K562 (cell line): ENCODE measurements at regions not wholly inside any gene's neighbourhood (a gene's known extent, or its start where the extent isn't known, plus 50 kb on each side); places are given as distances from the start of the nearest gene placed in this dataset.
A peak's percentile ranks its signal among the peaks of the same experiment; 100 is the strongest.

Source experiments
- ATAC-seq: fragments of 200-7000 bp; cut with Tn5 transposase; 3 replicates; pipeline ENCODE4 v1.9.1; 2020; ENCODE audit warnings: moderate library complexity
- BruUV-seq: library from RNA; stranded (reverse); fragments of 400-500 nt; replicated peaks from 2 replicates; lab custom pipeline; 2021; lab: Mats Ljungman, UMichigan
- CTCF ChIA-PET: fragments of 300-600 bp; formaldehyde crosslinking; extraction: SDS; loops from one replicate; lab custom pipeline; 2021; ENCODE audit warnings: low intra/inter-chr PET ratio; lab: Yijun Ruan, JAX
- POLR2A ChIA-PET: fragments of 300-600, 350-650 bp; sonication (Branson Sonifier 250); formaldehyde crosslinking; extraction: SDS; loops from one replicate; lab custom pipeline; 2021; ENCODE audit warnings: antibody characterized with exemption, inconsistent platforms; lab: Yijun Ruan, JAX
- DNase-seq, 4 experiments: peaks; one replicate each; pipeline versions ENCODE4 v3.0.0 to v3.0.0-alpha.2; 2011 to 2018; ENCODE audit warnings: low spot score in 3 of 4, mixed read lengths in 3 of 4; ENCODE audit errors: extremely low read depth in 1 of 4
- FAIRE-seq: peaks from 2 replicates; lab custom pipeline; 2011; peaks lifted over from hg19 to GRCh38; lab: Jason Lieb, UNC
- H2AFZ ChIP-seq: 2 replicates; pipeline ENCODE4 v1.6.0; 2011; ENCODE audit warnings: low read depth, low read length, control low read depth, inconsistent platforms
- H3K27ac ChIP-seq: fragments of 200-600 bp; 3 replicates; pipeline ENCODE4 v1.8.0; 2011; ENCODE audit warnings: low read depth, mild to moderate bottlenecking, control low read depth, inconsistent platforms, low read length, moderate library complexity, mixed read lengths; ENCODE audit errors: extremely low read depth
- H3K27me3 ChIP-seq, 2 experiments: fragments of 300-600 bp in 1 of 2; 2 replicates in 1 of 2; 3 replicates in 1 of 2; pipeline versions ENCODE4 v1.6.0 to v1.8.0; 2011; ENCODE audit warnings: inconsistent platforms in 2 of 2, low read length in 2 of 2, mild to moderate bottlenecking in 1 of 2, mixed read lengths in 1 of 2, moderate library complexity in 1 of 2; ENCODE audit not compliant: control insufficient read depth in 2 of 2, insufficient read depth in 2 of 2
- H3K36me3 ChIP-seq: fragments of 300-600 bp; 3 replicates; pipeline ENCODE4 v1.8.0; 2011; ENCODE audit warnings: mild to moderate bottlenecking, low read length, inconsistent platforms; ENCODE audit not compliant: control insufficient read depth, insufficient read depth
- H3K4me1 ChIP-seq, 2 experiments: fragments of 200-600 bp in 1 of 2; replicated peaks in 1 of 2; 2 replicates in 1 of 2; 3 replicates in 1 of 2; pipeline versions ENCODE4 v1.5.1 to v1.8.0; 2011; ENCODE audit warnings: inconsistent platforms in 2 of 2, low read length in 2 of 2, mild to moderate bottlenecking in 1 of 2, mixed read lengths in 1 of 2, moderate library complexity in 1 of 2; ENCODE audit not compliant: control insufficient read depth in 2 of 2, insufficient read depth in 2 of 2
- H3K4me2 ChIP-seq: 2 replicates; pipeline ENCODE4 v1.6.1; 2011; ENCODE audit warnings: low read length, control low read depth, inconsistent platforms, mixed read lengths; ENCODE audit not compliant: insufficient read depth
- H3K4me3 ChIP-seq: fragments of 200-600 bp; sonication (generic), shearing (Covaris generic); 2 replicates; pipeline ENCODE4 v1.5.1; 2016; ENCODE audit warnings: control low read depth, inconsistent platforms
- H3K79me2 ChIP-seq: fragments of 200-600 bp; 3 replicates; pipeline ENCODE4 v1.8.0; 2011; ENCODE audit warnings: low read length, inconsistent platforms; ENCODE audit not compliant: control insufficient read depth, insufficient read depth
- H3K9ac ChIP-seq, 2 experiments: 2 replicates each; pipeline versions ENCODE4 v1.6.0 to v1.6.1; 2011; ENCODE audit warnings: low read depth in 2 of 2, low read length in 2 of 2, control low read depth in 1 of 2, inconsistent platforms in 1 of 2, mild to moderate bottlenecking in 1 of 2, mixed read lengths in 1 of 2; ENCODE audit not compliant: insufficient read depth in 1 of 2
- H3K9me1 ChIP-seq: one replicate; pipeline ENCODE4 v1.6.0; 2011; ENCODE audit warnings: inconsistent platforms, mild to moderate bottlenecking, low read length, moderate library complexity; ENCODE audit not compliant: control insufficient read depth, insufficient read depth
- H3K9me3 ChIP-seq: replicated peaks from 2 replicates; pipeline ENCODE4 v1.5.1; 2011; ENCODE audit warnings: low read depth, low read length, inconsistent platforms; ENCODE audit not compliant: control insufficient read depth, insufficient read depth
- H4K20me1 ChIP-seq: replicated peaks from 2 replicates; pipeline ENCODE4 v1.6.1; 2011; ENCODE audit warnings: low read length, inconsistent platforms, mixed read lengths; ENCODE audit not compliant: control insufficient read depth, insufficient read depth
- ARID1B ChIP-seq: fragments of 450-650 bp; IDR thresholded peaks from 2 replicates; pipeline ENCODE4 v1.6.1; 2016; ENCODE audit warnings: antibody characterized with exemption, mild to moderate bottlenecking, inconsistent platforms
- ARNT ChIP-seq, 2 experiments: fragments of 450-650 bp; IDR thresholded peaks; 2 replicates each; pipeline ENCODE4 v1.6.1; 2016; ENCODE audit warnings: mild to moderate bottlenecking in 1 of 2
- CBFA2T3 ChIP-seq: fragments of 450-650 bp; IDR thresholded peaks from 2 replicates; pipeline ENCODE4 v1.6.1; 2017
- CBX1 ChIP-seq: sonication (generic); IDR thresholded peaks from 2 replicates; pipeline ENCODE4 v1.6.1; 2016; ENCODE audit warnings: antibody characterized with exemption, low read depth, mild to moderate bottlenecking
- CHCHD3 ChIP-seq: fragments of 250-450 bp; sonication (Bioruptor Pico); IDR thresholded peaks from 2 replicates; pipeline ENCODE4 v2.1.2; 2022; ENCODE audit warnings: mild to moderate bottlenecking
- CSDE1 ChIP-seq, 2 experiments: fragments of 450-650 bp; IDR thresholded peaks; 2 replicates each; pipeline ENCODE4 v1.6.1; 2016; ENCODE audit warnings: mild to moderate bottlenecking in 1 of 2
- EP300 ChIP-seq: IDR thresholded peaks from 2 replicates; pipeline ENCODE4 v1.6.1; 2012; ENCODE audit warnings: low read length, improper control_type of control experiment
- HDAC6 ChIP-seq: IDR thresholded peaks from 2 replicates; pipeline ENCODE4 v1.6.1; 2012; ENCODE audit warnings: low read depth, mild to moderate bottlenecking, control low read depth, inconsistent platforms, low read length, moderate library complexity
- HMG20A ChIP-seq: fragments of 450-650 bp; formaldehyde crosslinking; conservative IDR thresholded peaks from 2 replicates; pipeline ENCODE4 v1.4.0; 2020; ENCODE audit warnings: mild to moderate bottlenecking, mixed read lengths
- KDM1A ChIP-seq, 2 experiments: fragments of 450-650 bp; IDR thresholded peaks; 2 replicates each; pipeline ENCODE4 v1.6.1; 2016; ENCODE audit warnings: mild to moderate bottlenecking in 2 of 2
- NCOR1 ChIP-seq: fragments of 450-650 bp; IDR thresholded peaks from 2 replicates; pipeline ENCODE4 v1.6.1; 2016; ENCODE audit warnings: mild to moderate bottlenecking, moderate library complexity
- PML ChIP-seq: IDR thresholded peaks from 2 replicates; pipeline ENCODE4 v1.6.1; 2012; ENCODE audit warnings: low read length, inconsistent platforms
- PTRF ChIP-seq: fragments of 450-650 bp; IDR thresholded peaks from 2 replicates; pipeline ENCODE4 v1.6.1; 2016; ENCODE audit warnings: mild to moderate bottlenecking, missing genetic modification characterization, missing compliant biosample characterization
- RBM14 ChIP-seq: fragments of 200-400 bp; formaldehyde crosslinking; IDR thresholded peaks from 2 replicates; pipeline ENCODE4 v1.6.1; 2018; ENCODE audit warnings: low read depth, mild to moderate bottlenecking, low read length, moderate library complexity, borderline replicate concordance; ENCODE audit not compliant: insufficient read depth
- SAFB2 ChIP-seq: fragments of 200-400 bp; formaldehyde crosslinking; IDR thresholded peaks from 2 replicates; pipeline ENCODE4 v1.6.1; 2018; ENCODE audit warnings: borderline replicate concordance, low read length, low read depth, moderate library complexity; ENCODE audit not compliant: severe bottlenecking
- TAL1 ChIP-seq: fragments of 450-650 bp; IDR thresholded peaks from 2 replicates; pipeline ENCODE4 v1.6.1; 2016; ENCODE audit warnings: mild to moderate bottlenecking
- TEAD2 ChIP-seq: fragments of 450-650 bp; IDR thresholded peaks from 2 replicates; pipeline ENCODE4 v1.6.1; 2016; ENCODE audit warnings: missing genetic modification characterization, control low read depth, missing compliant biosample characterization
- TFAM ChIP-seq: fragments of 250-450 bp; sonication (Bioruptor Pico); conservative IDR thresholded peaks from 2 replicates; pipeline ENCODE4 v1.5.0; 2021; ENCODE audit warnings: mild to moderate bottlenecking, moderate library complexity
- ZNF134 ChIP-seq: fragments of 250-450 bp; sonication (Bioruptor Pico); conservative IDR thresholded peaks from 2 replicates; pipeline ENCODE4 v1.4.0; 2020
- ZNF436 ChIP-seq: fragments of 250-450, 450-650 bp; sonication (Bioruptor Pico); formaldehyde crosslinking; IDR thresholded peaks from 2 replicates; pipeline ENCODE4 v1.7.0; 2020; ENCODE audit warnings: mild to moderate bottlenecking
- in situ Hi-C: fragments of 300-500 bp; cut with MboI; formaldehyde crosslinking; loops from 4 replicates; pipeline ENCODE4 v1.15.0; 2018; ENCODE audit warnings: inconsistent platforms, mixed read lengths
- intact Hi-C: fragments of 100-400 bp; cut with micrococcal nuclease; formaldehyde crosslinking; loops from 2 replicates; pipeline ENCODE4 v1.14.2; 2022
- TF ChIP-seq, protein P1 (sequence below): sonication (generic); formaldehyde crosslinking; IDR thresholded peaks from 2 replicates; pipeline ENCODE4 v1.4.0; 2020; ENCODE audit warnings: mild to moderate bottlenecking, missing genetic modification reagents
- TF ChIP-seq, protein P2 (sequence below): sonication (generic); formaldehyde crosslinking; IDR thresholded peaks from 2 replicates; pipeline ENCODE4 v1.9.0; 2022; ENCODE audit warnings: mild to moderate bottlenecking, missing genetic modification reagents
- TF ChIP-seq, protein P3 (sequence below): sonication (generic); formaldehyde crosslinking; IDR thresholded peaks from 2 replicates; pipeline ENCODE4 v1.8.1; 2023; ENCODE audit warnings: mild to moderate bottlenecking, missing genetic modification reagents

DNA sequence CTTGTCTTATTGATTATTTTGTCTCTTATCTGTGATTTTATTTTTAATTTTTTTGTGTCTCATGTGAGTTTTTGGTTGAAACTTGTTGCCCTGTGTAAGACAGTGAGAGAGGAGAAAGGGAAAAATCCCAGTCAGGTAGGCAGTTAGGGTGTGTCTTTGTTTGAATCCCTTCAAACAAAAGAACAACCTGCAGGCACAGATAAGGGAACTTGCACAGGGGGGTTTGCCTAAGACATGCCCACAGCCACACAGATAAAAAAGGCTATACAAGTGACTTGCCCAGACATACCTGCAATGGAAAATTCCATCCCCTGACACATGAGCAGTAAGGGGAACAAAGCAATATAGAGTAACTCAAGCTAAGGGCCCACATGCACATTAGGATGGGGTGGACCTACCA is 127.8 kb upstream of the PLET1 start:
- TF ChIP-seq ZNF134 (CRISPR knock-in tag) (no peak), EP300 (peak; percentile 10; the same call in 1 of the 2 replicates), HDAC6 (no peak), TFAM (no peak), RBM14 (no peak), TAL1 (peak; percentile 25; the same call in 1 of the 2 replicates), PML (no peak), CSDE1 (IDR thresholded peaks at IDR 0.05) (no peak), ARID1B (peak; percentile 54; the same call in 1 of the 2 replicates), ZNF436 (CRISPR knock-in tag) (no peak), CBX1 (no peak), NCOR1 (peak; percentile 14; the same call in 1 of the 2 replicates), HMG20A (no peak), ARNT (IDR thresholded peaks at IDR 0.05) (no peak), TEAD2 (no peak), CBFA2T3 (peak; percentile 70), KDM1A (IDR thresholded peaks at IDR 0.05) (0 out of 4 replicates have a peak, but pooled peaks have one; percentile 24 to 29), CHCHD3 (CRISPR knock-in tag) (no peak), SAFB2 (no peak), PTRF (tag) (no peak)
- TF ChIP-seq, protein P1, sequence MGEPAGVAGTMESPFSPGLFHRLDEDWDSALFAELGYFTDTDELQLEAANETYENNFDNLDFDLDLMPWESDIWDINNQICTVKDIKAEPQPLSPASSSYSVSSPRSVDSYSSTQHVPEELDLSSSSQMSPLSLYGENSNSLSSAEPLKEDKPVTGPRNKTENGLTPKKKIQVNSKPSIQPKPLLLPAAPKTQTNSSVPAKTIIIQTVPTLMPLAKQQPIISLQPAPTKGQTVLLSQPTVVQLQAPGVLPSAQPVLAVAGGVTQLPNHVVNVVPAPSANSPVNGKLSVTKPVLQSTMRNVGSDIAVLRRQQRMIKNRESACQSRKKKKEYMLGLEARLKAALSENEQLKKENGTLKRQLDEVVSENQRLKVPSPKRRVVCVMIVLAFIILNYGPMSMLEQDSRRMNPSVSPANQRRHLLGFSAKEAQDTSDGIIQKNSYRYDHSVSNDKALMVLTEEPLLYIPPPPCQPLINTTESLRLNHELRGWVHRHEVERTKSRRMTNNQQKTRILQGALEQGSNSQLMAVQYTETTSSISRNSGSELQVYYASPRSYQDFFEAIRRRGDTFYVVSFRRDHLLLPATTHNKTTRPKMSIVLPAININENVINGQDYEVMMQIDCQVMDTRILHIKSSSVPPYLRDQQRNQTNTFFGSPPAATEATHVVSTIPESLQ (CRISPR knock-in tag): no peak
- TF ChIP-seq, protein P2, sequence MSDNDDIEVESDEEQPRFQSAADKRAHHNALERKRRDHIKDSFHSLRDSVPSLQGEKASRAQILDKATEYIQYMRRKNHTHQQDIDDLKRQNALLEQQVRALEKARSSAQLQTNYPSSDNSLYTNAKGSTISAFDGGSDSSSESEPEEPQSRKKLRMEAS (CRISPR knock-in tag): no peak
- TF ChIP-seq, protein P3, sequence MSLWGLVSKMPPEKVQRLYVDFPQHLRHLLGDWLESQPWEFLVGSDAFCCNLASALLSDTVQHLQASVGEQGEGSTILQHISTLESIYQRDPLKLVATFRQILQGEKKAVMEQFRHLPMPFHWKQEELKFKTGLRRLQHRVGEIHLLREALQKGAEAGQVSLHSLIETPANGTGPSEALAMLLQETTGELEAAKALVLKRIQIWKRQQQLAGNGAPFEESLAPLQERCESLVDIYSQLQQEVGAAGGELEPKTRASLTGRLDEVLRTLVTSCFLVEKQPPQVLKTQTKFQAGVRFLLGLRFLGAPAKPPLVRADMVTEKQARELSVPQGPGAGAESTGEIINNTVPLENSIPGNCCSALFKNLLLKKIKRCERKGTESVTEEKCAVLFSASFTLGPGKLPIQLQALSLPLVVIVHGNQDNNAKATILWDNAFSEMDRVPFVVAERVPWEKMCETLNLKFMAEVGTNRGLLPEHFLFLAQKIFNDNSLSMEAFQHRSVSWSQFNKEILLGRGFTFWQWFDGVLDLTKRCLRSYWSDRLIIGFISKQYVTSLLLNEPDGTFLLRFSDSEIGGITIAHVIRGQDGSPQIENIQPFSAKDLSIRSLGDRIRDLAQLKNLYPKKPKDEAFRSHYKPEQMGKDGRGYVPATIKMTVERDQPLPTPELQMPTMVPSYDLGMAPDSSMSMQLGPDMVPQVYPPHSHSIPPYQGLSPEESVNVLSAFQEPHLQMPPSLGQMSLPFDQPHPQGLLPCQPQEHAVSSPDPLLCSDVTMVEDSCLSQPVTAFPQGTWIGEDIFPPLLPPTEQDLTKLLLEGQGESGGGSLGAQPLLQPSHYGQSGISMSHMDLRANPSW (CRISPR knock-in tag): no peak
- TF ChIP-seq, all 486 proteins: peak for 6
- Histone ChIP-seq H3K9ac (no peak overlapping the region), H3K9me1 (no peaks in the 10 kb centered on the region), H3K4me3 (no peak overlapping the region), H2AFZ (no peak overlapping the region), H3K27ac (no peak overlapping the region), H3K4me2 (no peak overlapping the region), H3K36me3 (no peaks in the 10 kb centered on the region), H3K27me3 (peaks cover 0 to 6% of the 10 kb centered on the region in 2 experiments; a peak in 1 of 5 replicates), H3K4me1 (no peaks in the 10 kb centered on the region), H3K79me2 (no peaks in the 10 kb centered on the region), H4K20me1 (no peaks in the 10 kb centered on the region), H3K9me3 (no peaks in the 10 kb centered on the region)
- ATAC-seq (peak; percentile 21; the same call in 2 of the 3 replicates), DNase-seq (peak in 1 of 4 experiments; percentile 21), FAIRE-seq (peak; percentile 55)
- no TSS peak for BruUV-seq
- intact Hi-C loops: no loop called here
- CTCF ChIA-PET: no interaction called here
- in situ Hi-C loops: no loop called here
- POLR2A ChIA-PET: no interaction called here
